IPS-NIHi11 (cell line): ENCODE measurements at regions not wholly inside any gene's neighbourhood (a gene's known extent, or its start where the extent isn't known, plus 50 kb on each side); places are given as distances from the start of the nearest gene placed in this dataset.
"Not testable (repeated sequence)": the region's sequence is repeated elsewhere in the genome, so short reads cannot be mapped to it uniquely, and the experiment has no call there.

Source experiments
- DNase-seq: peaks from one replicate; pipeline ENCODE4 v3.0.0; 2012; ENCODE audit warnings: mixed read lengths, low spot score

DNA sequence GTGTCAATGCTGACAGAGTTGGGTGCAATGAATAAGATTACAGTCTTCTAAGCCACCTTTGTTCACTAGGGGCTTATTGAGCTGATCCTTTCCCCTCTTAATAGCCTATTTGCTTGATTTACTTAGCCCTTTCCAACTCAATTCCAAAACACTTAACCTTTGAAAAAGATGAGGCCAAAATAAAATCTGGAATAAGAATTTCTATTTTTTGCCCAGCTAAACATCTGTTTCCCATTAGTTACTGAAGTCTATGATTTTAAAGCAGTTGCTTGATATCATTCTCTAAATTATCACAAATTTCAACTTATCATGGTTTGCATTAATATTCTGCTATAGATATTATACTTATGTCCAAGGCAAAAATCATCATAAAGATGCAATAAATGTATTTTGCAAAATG lies 1272.0 kb upstream of the ACO1 start:
- no peak for DNase-seq

DNA sequence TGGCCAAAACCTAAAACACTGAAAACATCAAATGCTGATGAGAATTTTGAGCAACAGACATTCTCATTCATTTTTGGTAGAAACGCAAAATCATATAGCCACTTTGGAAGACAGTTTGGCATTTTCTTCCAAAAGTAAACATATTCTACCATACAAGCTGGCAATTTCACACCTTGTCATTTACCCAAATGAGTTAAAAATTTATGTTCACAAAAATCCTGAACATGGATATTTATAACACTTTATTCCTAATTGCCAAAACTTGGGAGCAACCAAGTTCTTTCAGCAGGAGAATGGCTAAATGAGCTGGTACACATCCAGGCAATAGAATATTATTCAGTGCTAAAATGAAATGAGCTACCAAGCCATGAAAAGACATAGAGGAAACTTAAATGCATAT lies 1270.1 kb upstream of the ACO1 start:
- DNase-seq: no peak

DNA sequence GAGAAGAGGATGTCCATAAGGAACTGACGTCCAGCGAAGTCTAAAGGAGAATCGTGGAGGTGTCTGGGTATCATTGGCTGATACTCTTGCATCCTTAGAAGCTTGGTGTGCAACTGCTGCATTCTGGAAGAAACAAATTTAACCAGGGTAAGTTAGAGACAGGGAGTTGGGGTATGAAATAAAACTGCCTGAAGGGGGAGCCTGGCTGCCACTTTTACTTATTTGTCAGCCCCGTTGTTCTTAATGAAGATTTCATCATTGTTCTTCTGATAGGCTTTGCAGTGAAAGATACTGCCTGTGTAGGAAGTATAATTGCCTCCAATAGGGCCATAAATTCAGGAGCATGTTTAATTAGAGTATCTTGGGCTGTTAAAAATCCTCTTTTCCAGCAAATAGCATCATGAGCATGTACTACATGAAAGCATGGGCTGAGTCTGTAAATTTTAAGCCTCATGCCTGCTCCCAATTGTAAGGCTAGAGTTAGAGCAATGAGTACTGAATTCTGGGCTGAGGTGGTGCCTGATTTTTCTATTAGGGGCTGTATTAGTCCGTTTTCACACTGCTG lies 1264.5 kb upstream of the ACO1 start:
- peak; percentile 42 for DNase-seq

DNA sequence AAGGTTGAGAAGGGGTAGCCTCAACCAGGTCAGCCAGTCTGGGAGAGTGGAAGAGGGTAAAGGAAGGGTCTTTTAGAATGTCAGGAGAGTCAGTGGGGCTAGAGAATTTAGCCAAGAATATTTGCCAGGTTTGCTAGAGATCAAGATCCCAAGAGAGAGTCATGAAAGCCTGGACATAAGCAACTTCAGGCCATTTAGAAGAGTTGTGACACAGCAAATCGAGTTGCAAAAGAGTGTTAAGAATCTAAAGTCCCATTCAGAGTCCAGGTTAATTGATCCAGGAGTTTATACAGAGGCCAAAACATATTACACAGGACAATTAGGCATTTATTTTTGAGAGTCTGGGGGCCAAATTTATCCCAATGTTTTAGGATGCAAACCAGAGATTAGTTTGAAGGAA lies 1260.1 kb upstream of the ACO1 start:
- no peak for DNase-seq

DNA sequence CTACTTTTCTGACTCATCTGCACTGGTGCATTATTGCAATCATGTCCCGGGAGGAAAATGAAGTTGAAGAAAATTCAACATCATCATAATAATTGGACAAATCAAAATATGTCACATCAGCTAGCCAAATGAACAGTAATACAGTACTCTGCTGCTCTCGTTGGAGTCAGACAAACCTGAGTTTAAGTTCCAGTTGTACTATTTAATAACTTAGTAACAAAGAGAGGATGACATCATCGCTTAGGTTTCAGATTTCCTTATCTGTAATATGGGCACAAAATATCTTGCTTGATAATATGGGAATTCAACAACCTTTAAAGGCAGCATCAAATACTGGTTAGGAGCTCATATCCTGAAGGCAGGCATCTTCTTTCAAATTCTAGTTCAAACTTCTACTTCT lies 1248.9 kb upstream of the ACO1 start:
- DNase-seq: no peak

DNA sequence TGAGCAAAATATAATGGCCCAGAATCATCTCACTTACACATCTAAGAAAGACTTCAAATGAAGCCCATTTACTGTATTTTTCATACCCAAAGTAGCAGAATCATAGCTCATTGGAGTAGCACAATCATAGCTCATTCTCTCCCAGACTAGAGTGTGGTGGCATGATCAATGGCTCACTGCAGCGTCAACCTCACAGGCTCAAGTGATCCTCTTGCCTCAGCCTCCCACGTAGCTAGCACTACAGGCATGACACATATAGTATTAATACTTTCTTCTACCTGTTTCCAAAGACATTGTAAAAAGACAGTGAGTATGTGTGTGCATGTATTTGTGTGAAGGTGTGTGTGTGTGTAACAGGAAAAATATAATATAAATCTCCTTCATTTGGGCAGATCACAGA lies 1247.9 kb upstream of the ACO1 start:
- no peak for DNase-seq

DNA sequence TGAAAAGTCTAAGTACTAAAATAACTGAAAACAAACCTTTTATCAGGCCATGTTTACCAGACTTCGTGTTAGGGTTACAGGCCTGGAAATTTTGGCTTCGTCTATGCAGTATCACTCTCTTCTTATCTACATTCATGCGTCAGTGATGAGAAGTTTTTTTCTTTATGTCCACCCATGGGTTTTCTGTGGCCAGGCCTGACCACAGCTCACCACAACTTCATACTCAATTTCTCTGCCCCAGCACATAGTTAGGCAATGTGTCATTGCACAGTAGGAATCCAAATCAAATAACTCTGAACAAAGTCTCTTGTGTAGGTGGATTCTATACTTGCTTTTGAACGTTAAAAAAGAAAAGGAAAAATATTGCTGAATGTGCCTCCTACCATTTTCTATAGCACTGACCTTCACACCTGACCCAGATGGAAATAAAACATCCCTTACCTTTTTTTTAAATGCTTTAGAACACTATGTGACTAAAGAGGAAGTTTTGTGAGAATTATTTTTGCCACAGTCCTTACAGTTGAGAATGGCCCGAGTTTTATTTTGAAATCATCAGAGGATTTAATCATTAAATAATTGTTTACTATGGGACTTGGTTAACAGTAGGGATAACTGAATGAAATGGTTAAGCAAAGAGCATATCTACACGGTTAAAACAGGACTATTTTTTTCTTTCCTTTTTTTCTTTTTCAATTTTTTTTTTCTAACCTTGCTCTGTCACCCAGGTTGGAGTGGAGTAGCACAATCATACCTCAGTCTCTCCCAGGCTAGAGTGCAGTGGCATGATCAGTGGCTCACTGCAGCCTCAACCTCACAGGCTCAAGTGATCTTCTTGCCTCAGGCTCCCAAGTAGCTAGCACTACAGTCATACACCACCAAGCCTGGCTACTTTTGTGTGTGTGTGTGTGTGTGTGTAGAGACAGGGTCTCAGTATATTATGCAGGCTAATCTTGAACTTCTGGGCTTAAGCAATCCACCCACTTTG lies 1247.0 kb upstream of the ACO1 start:
- DNase-seq: peak; percentile 19

DNA sequence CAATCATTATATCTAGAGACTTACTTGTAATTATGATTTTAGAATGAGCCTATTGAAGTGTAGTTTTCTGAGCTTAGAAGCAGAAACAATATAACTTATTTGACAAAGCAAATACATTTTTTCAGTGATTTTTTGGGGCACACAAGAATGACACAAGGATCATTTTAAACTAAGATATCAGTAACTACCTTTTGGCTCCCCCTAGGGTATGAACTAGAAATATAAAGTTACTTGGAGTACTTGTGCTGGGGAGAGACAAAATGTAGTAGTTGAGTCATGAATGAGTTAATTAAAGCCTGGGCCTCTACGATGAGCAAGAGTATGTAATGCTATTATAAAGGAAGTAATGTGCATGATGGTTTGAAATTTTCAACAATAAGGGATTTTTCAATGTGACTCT lies 1244.1 kb upstream of the ACO1 start:
- DNase-seq: no peak

DNA sequence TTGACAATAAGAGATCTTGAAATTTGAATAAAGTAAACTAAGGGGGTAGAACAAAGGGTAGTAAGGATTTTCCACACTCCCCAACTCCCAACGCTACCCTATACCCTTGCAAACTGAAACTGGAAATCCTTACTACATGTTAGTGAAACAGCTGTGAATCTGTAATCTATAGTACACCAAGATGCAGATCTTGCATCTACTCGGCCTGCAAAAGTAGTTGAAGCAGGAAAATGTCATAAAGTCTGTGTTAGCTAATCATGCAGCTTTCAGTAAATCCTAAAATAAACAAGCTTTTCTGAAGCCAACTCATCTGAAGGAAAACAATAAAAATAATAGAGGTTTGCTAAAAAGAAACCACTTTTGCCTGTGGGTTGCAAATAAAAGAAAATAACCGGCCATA lies 1242.0 kb upstream of the ACO1 start:
- DNase-seq: no peak

DNA sequence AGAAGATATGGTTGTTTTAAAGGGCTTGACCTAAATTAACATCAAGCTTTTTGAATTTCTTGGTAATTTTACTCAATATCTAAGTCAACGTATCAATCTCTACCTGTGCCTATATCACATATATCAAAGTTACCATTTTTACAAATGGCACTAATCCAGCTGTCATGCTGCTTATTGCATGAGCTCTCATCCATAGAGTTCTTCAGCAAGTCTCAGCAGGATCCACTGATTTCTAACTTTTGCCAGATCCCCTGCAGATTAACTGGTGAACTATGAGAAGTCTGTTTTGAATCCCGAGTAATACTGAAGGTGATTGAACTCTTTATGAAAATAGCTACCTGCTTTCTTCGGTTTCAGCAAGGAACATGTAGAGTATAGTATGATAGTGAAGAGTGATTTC lies 1239.8 kb upstream of the ACO1 start:
- DNase-seq: no peak

DNA sequence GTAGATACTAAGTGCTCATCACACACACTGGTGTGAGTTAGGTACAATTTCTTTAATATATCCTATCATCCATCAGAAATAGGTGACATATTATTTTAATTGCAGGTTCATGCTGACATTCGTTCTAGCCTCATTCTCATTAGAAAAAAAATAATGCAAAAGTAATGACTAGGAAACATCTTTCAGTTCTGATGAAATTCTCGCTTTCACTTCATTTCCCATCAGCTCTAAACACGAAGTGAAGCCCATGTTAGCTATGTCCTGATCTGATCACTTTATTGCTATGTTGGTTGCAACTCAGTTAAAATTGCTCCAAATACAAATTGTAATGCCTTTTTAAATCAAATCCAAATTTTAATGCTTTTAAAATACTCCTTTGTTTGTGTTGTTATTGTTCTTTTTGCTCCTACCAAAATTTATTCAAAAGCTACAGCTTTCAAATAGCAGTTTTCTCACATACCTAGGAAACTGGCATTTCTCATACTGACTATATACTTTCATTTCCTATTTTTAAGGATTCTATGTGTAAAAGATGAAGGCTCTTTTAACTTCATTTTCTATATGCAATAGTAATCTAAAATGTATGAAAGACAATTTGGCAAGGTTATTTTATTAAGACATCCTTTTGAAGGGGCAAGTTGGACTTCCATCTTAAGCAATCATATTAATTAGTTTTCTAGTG lies 1237.8 kb upstream of the ACO1 start:
- no peak for DNase-seq

DNA sequence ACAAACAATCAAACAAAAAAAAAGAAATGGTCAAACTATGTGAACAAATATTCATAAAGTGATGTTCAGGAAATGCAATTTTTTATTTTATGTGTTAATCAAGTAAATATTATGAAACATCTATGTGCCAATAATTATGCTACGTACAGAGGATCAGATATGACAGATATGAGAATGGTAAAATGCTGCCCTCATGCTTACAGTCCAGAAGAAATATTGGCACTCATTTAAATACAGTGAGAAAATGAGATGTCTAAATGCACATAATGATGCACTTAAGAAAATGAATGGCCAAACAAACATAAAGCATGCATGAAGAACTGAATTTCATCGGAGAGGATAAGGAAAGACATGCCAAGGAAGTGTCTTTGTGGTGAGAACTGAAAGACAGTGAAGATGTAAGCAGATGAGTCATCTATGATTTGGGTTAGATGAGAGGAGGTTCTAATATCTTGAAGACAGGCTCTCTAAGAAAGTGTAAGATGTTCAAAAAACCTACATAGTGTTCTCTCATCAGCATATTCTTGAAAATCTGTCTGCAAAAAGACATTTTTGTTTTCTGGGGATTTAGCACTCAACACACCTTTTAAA lies 1231.1 kb upstream of the ACO1 start:
- no peak for DNase-seq

DNA sequence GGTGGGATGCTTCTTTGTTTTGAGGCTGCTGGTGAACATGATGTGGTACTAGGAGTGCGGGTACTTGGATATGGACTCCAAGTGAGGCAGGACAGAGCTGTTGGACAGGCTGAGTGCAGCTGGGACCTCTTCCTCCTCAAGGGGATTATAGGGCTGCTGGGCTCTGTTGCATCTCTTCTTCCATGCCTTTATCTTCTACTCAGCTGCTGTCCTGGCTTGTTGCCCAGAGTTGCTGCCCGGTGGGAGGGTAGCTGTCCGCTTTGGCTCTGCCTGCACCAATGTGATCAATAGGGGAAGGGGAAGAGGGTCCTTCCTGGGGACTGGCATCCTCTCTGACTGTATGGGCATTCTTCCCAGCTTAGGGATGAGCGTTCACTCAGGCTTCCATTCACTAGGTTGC lies 1217.9 kb upstream of the ACO1 start:
- no peak for DNase-seq

DNA sequence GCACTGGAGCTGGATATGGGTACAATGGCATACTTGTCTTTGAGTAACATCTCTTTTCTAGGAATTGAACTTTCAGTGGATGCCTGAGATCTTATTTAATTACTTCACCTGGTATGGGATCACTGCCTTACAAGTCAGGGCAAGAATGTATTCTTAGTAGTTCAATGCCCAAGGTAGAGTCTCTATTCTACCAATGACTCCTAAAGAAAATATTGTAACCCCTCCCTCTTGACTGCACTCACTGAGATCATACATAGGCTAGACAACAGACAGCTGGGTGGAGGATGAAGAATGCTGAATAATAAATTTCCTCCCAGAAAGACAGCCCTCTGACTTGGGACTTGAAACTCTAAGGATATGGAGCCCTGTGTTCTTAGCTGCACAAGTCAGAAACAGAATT lies 1216.3 kb upstream of the ACO1 start:
- no peak for DNase-seq

DNA sequence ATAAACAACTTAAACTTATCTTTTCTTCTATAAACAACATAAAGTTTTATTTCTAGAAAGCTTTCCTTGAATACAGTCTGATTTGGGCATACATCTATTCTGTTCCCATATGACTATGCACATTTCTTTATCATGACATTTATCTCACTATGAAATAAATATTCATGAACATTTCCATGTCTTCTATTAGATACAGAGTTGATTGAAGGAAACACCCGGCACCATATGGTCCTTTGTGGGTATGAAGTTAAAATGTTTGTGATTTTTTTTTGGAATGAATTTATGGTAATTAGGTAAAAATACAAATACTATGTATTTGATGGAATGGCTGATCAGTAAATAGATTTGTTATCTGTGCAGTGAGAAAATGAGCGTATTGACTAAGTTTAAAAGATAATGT lies 1209.8 kb upstream of the ACO1 start:
- DNase-seq: no peak

DNA sequence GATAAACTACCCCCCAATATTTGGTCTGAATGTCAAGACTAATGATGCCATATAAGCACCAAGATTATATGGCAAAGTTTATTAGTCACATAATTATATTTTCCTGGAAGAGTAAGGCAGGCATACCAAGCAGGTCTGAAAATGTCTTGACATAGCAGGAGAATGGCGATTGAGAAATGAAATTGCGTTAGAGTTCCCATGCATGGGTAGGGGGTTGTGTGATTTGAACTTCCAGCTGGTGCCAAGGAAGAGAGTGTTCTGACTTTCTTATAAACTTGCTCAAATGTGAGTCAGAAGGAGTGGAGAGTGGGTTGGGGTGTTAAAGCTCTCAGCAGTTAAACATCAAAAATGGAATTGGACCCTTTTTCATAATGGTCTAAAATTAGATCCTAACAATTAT lies 1200.6 kb upstream of the ACO1 start:
- DNase-seq: no peak

DNA sequence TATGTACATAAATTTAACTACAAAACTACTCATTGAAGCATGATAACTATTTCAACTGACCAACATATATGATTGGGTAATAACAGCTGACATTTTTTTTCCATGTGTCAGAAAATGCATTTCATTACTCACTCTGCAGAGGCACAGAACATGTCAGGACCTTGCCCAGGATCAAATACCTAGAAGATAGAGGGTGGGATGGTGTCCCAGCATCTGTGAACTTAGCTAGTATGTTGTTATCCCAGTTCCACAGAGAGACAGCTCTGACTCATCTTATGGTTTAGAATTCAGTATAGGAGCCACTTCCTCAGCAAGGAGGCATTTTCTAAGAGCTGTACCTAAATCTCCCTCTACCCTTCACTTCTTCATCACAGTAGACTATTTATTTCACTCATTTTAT lies 1198.6 kb upstream of the ACO1 start:
- DNase-seq: no peak

DNA sequence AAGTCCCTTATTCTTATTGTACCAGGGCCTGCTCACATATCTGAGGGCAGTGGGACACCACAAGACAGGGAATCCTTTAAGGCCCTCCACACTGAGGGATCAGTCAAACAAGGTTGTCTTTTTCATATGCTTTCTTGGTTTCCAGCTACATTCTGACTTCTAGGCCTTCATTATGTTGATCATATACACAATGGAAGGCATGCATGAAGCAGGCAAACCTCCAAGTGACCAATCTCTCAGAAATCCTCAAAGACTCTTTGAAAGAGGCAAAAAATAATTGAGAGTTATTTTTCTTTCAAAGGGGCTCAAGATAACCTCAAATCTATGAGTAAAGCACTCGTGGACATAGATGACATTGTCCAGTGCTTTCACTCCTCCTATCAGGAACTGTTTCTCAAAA lies 1195.9 kb upstream of the ACO1 start:
- DNase-seq: no peak

DNA sequence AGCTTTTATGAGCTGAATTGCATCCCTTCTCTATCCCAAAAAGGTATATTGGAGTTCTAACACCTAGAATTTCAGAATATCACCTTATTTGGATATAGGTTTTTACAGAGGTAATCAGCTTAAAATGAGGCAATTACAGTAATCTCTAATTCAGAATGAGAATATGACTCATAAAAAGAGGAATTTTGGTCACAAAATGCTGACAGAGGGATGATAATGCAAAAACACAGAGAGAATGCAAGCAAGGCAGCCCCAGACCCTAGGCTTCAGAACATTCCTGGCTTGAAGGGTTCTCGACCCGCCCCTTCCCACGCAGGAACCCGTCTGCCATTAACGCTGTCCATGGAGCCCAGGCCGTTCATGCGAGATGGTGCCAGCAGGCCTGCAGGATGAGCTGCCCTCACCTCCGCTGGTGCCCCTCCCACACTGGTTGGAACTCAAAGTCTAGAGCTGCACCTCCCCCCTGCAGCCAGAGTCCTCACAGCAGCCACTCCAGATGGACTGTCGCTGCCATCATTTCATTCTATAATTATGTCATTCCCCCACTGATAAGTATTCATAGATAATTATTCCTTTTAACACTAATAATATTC lies 1173.4 kb upstream of the ACO1 start:
- DNase-seq: no peak

DNA sequence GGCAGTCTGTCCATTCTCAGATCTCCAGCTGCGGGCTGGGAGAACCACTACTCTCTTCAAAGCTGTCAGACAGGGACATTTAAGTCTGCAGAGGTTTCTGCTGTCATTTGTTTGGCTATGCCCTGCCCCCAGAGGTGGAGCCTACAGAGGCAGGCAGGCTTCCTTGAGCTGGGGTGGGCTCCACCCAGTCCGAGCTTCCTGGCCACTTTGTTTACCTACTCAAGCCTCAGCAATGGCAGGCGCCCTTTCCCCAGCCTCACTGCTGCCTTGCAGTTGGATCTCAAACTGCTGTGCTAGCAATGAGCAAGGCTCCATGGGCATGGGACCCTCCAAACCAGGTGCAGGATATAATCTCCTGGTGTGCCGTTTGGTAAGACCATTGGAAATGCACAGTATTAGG lies 1154.5 kb upstream of the ACO1 start:
- DNase-seq: not testable (repeated sequence)

DNA sequence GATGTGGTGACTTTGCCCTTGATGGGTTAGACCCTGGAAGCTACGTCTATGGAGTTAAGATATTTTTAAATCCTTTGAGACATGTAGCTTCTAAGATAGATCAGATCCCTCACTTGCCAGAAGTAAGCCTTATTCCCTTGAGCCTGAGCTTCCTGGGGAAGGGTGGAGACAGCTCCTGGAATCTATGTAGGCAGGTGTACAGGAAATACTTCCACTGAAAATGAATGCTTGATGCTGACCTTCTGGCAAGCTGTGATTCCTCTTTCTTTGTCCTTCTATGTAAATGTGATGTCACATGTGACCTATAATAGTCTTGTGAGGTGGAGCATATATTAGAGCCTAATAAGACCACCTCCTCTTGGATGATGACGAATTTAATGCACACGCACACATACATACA lies 1152.0 kb upstream of the ACO1 start:
- DNase-seq: no peak

DNA sequence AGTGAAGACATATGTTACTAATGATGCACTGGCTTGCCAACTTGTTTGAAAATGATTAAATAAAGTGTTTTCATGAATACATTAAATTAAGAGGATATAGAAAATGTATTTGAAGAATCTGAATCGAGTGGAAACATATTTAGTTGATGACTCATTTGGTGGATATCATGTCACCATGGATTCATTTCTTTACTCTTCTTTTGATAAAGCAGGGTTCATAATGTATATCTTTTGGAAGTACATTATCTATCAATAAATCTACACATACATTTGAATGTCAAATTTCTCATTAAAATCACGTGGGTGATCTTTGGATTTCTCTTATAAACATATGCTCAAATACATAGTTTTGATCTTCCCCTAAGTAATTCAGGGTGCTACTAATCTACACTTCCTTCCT lies 1148.1 kb upstream of the ACO1 start:
- no peak for DNase-seq
